ENCODE measurements at regions not wholly inside any gene's neighbourhood (a gene's known extent, or its start where the extent isn't known, plus 50 kb on each side); places are given as distances from the start of the nearest gene placed in this dataset.

DNA sequence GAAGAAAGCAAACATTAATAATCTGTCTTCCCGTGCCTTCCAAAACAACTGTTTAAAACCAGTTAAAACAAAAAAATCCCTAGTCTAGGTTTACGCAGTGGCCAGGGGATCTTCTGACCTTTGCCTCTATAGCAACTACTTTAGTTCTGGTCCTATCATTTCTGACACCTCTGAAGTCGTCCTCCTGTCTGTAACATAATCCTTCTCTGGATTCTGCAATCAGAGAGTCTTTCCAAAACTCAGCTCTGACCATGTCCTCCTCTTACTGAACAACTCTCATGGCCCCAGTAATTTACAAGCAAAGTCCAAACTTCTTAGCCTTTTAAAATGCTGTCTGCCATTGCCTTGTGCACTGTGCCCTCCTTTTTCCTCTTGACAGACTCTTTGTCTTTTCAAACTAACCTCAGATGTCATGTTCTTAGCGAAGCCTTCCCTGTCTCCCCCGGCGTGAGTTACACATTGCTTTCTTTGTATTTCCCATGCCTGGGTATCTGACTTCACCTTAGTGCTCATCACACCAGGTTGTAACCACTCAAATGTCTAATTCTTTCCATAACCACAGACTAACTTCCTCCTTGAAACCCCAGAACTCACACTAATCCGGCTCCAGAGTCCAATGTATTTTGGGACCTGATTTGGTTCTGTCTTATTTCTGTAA, 105.2 kb upstream of the BNIP2 start:
- DNase-seq, result no peak
- H3K9me3 ChIP-seq, result no peaks in the 10 kb centered on the region
- H3K27me3 Mint-ChIP-seq (ENCODE audit: insufficient read depth, unreplicated experiment), result peaks cover 19% of the 10 kb centered on the region
- intact Hi-C loops (cut with micrococcal nuclease; ENCODE audit: unreplicated experiment), result no loop called here
- no peak overlapping the region for H3K4me3 ChIP-seq (ENCODE audit: low read depth, low read length)
- no peak overlapping the region for H3K27ac Mint-ChIP-seq (ENCODE audit: unreplicated experiment)
- TF ChIP-seq, protein P1, sequence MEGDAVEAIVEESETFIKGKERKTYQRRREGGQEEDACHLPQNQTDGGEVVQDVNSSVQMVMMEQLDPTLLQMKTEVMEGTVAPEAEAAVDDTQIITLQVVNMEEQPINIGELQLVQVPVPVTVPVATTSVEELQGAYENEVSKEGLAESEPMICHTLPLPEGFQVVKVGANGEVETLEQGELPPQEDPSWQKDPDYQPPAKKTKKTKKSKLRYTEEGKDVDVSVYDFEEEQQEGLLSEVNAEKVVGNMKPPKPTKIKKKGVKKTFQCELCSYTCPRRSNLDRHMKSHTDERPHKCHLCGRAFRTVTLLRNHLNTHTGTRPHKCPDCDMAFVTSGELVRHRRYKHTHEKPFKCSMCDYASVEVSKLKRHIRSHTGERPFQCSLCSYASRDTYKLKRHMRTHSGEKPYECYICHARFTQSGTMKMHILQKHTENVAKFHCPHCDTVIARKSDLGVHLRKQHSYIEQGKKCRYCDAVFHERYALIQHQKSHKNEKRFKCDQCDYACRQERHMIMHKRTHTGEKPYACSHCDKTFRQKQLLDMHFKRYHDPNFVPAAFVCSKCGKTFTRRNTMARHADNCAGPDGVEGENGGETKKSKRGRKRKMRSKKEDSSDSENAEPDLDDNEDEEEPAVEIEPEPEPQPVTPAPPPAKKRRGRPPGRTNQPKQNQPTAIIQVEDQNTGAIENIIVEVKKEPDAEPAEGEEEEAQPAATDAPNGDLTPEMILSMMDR (IDR thresholded peaks at IDR 0.05; ENCODE audit: insufficient read depth in 1 of 2, low read depth in 1 of 2, low read length in 1 of 2, severe bottlenecking in 1 of 2, unreplicated experiment in 1 of 2), result no peak
- H3K4me1 Mint-ChIP-seq (ENCODE audit: low read depth, unreplicated experiment), result no peaks in the 10 kb centered on the region
- BruUV-seq (replicated peaks), result no TSS peak
- CTCF ChIA-PET, result no interaction called here
- no peaks in the 10 kb centered on the region for H3K36me3 Mint-ChIP-seq (ENCODE audit: insufficient read depth, unreplicated experiment)
- no peaks in the 10 kb centered on the region for H3K36me3 ChIP-seq (ENCODE audit: control insufficient read depth, insufficient read depth, low read length)
- no peak overlapping the region for H3K4me3 Mint-ChIP-seq (ENCODE audit: unreplicated experiment)
- no peaks in the 10 kb centered on the region for H3K9me3 Mint-ChIP-seq (ENCODE audit: unreplicated experiment)
- no peaks in the 10 kb centered on the region for H3K27me3 ChIP-seq (replicated peaks; ENCODE audit: control insufficient read depth, insufficient read depth, low read length)
- POLR2A ChIA-PET, result no interaction called here
- H3K4me1 ChIP-seq, result no peaks in the 10 kb centered on the region

DNA sequence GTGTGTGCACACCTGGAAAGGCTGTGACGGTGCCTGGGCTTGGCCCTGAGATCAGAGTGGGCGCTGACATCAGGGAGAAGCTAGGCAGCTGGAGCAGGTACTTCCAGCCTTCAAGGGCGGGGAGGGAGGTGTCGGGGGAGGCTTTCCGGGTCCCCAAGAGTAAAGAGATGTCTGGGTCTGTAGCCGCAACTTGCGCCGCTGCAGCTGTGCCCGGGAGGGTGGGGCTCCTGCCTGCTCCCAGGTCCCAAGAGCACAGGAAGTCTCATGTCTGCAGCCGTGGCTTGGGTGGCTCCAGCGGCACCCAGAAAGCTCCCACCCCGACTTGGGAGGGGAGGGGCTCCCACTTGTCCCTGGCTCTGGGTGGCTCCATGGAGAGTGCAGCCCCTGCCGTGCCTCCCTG, 103.2 kb upstream of the BNIP2 start:
- no peaks in the 10 kb centered on the region for H3K9me3 Mint-ChIP-seq (ENCODE audit: unreplicated experiment)
- CTCF ChIA-PET, result no interaction called here
- BruUV-seq (replicated peaks), result no TSS peak

DNA sequence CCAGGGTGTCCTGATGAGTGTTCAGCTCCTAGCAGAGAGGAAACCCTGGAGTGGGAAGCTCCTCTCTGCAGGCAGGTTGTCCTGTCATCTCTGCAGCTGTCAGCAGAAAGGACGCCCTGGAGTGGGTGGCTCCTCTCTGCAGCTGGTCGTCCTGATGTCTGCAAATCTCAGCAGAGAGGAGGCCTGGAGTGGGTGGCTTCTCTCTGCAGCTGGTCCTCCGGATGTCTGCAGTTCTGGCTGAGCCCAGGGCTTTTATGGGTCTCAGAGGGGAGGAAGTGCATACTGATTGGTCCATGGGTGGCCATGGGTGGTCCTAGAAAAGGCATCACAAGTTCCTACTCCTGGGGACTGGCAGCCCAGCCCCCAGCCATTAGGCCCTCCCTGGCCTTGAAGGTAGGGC, 102.6 kb upstream of the BNIP2 start:
- H3K9me3 ChIP-seq, result no peaks in the 10 kb centered on the region
- no peak overlapping the region for H3K4me3 Mint-ChIP-seq (ENCODE audit: unreplicated experiment)
- TF ChIP-seq, protein P1 (IDR thresholded peaks at IDR 0.05; ENCODE audit: insufficient read depth in 1 of 2, low read depth in 1 of 2, low read length in 1 of 2, severe bottlenecking in 1 of 2, unreplicated experiment in 1 of 2), result no peak
- CTCF ChIA-PET, result no interaction called here
- no peaks in the 10 kb centered on the region for H3K36me3 ChIP-seq (ENCODE audit: control insufficient read depth, insufficient read depth, low read length)
- H3K4me3 ChIP-seq (ENCODE audit: low read depth, low read length), result no peak overlapping the region
- H3K9me3 Mint-ChIP-seq (ENCODE audit: unreplicated experiment), result no peaks in the 10 kb centered on the region
- no peaks in the 10 kb centered on the region for H3K27me3 ChIP-seq (replicated peaks; ENCODE audit: control insufficient read depth, insufficient read depth, low read length)
- peaks cover 16% of the 10 kb centered on the region for H3K27me3 Mint-ChIP-seq (ENCODE audit: insufficient read depth, unreplicated experiment)
- no TSS peak for BruUV-seq (replicated peaks)
- no peaks in the 10 kb centered on the region for H3K4me1 Mint-ChIP-seq (ENCODE audit: low read depth, unreplicated experiment)
- no peaks in the 10 kb centered on the region for H3K4me1 ChIP-seq
- no peak for DNase-seq
- intact Hi-C loops (cut with micrococcal nuclease; ENCODE audit: unreplicated experiment), result no loop called here
- no peaks in the 10 kb centered on the region for H3K36me3 Mint-ChIP-seq (ENCODE audit: insufficient read depth, unreplicated experiment)
- no peak overlapping the region for H3K27ac Mint-ChIP-seq (ENCODE audit: unreplicated experiment)
- POLR2A ChIA-PET, result no interaction called here

More for the DNA sequence above, 103.2 kb upstream of the BNIP2 start:
- H3K4me3 ChIP-seq (ENCODE audit: low read depth, low read length), result no peak overlapping the region
- intact Hi-C loops (cut with micrococcal nuclease; ENCODE audit: unreplicated experiment), result no loop called here
- Mint-ChIP-seq H3K4me3 (ENCODE audit: unreplicated experiment) (no peak overlapping the region), H3K27ac (ENCODE audit: unreplicated experiment) (no peak overlapping the region), H3K36me3 (ENCODE audit: insufficient read depth, unreplicated experiment) (no peaks in the 10 kb centered on the region), H3K4me1 (ENCODE audit: low read depth, unreplicated experiment) (no peaks in the 10 kb centered on the region), H3K27me3 (ENCODE audit: insufficient read depth, unreplicated experiment) (peaks cover 16% of the 10 kb centered on the region)
- TF ChIP-seq, protein P1 (IDR thresholded peaks at IDR 0.05; ENCODE audit: insufficient read depth in 1 of 2, low read depth in 1 of 2, low read length in 1 of 2, severe bottlenecking in 1 of 2, unreplicated experiment in 1 of 2), result no peak
- H3K9me3 ChIP-seq, result no peaks in the 10 kb centered on the region
- H3K27me3 ChIP-seq (replicated peaks; ENCODE audit: control insufficient read depth, insufficient read depth, low read length), result no peaks in the 10 kb centered on the region
- H3K4me1 ChIP-seq, result no peaks in the 10 kb centered on the region
- no peaks in the 10 kb centered on the region for H3K36me3 ChIP-seq (ENCODE audit: control insufficient read depth, insufficient read depth, low read length)
- POLR2A ChIA-PET, result no interaction called here
- no peak for DNase-seq

Measured in Caco-2 (cell line).